Caco-2 (cell line): ENCODE measurements at regions not wholly inside any gene's neighbourhood (a gene's known extent, or its start where the extent isn't known, plus 50 kb on each side); places are given as distances from the start of the nearest gene placed in this dataset.

Experiments
- BruUV-seq: library from RNA; stranded (reverse); fragments of 400-500 nt; replicated peaks from 2 replicates; lab custom pipeline; 2021; lab: Mats Ljungman, UMichigan
- CTCF ChIA-PET: fragments of 300-600 bp; sonication (Branson Sonifier 250); formaldehyde crosslinking; loops from one replicate; lab custom pipeline; 2022; ENCODE audit warnings: antibody characterized with exemption; lab: Charles Lee
- POLR2A ChIA-PET: fragments of 300-600 bp; sonication (Branson Sonifier 250); formaldehyde crosslinking; loops from one replicate; lab custom pipeline; 2022; ENCODE audit warnings: antibody characterized with exemption; lab: Charles Lee
- DNase-seq, 2 experiments: peaks; one replicate each; pipeline versions ENCODE4 v3.0.0 to v3.0.0-alpha.2; 2020 to 2022
- H3K27me3 ChIP-seq: replicated peaks from 2 replicates; pipeline ENCODE4 v1.6.0; 2011; ENCODE audit warnings: low read length; ENCODE audit not compliant: control insufficient read depth, insufficient read depth
- H3K36me3 ChIP-seq: 2 replicates; pipeline ENCODE4 v1.5.1; 2011; ENCODE audit warnings: low read length; ENCODE audit not compliant: control insufficient read depth, insufficient read depth
- H3K4me1 ChIP-seq: fragments of 250-450 bp; sonication (Bioruptor Pico); 2 replicates; pipeline ENCODE4 v1.5.1; 2020; ENCODE audit warnings: mild to moderate bottlenecking
- H3K4me3 ChIP-seq: 2 replicates; pipeline ENCODE4 v1.5.1; 2011; ENCODE audit warnings: low read depth, mild to moderate bottlenecking, control low read depth, low read length
- H3K9me3 ChIP-seq: fragments of 250-450 bp; sonication (Bioruptor Pico); 2 replicates; pipeline ENCODE4 v1.5.1; 2020; ENCODE audit warnings: mild to moderate bottlenecking, moderate library complexity
- H3K27ac Mint-ChIP-seq: one replicate; pipeline ENCODE4 v1.8.0; 2022; ENCODE audit warnings: mixed read lengths; ENCODE audit not compliant: unreplicated experiment
- H3K27me3 Mint-ChIP-seq: one replicate; pipeline ENCODE4 v1.8.0; 2022; ENCODE audit warnings: mixed read lengths; ENCODE audit not compliant: insufficient read depth, unreplicated experiment
- H3K36me3 Mint-ChIP-seq: one replicate; pipeline ENCODE4 v1.8.0; 2022; ENCODE audit warnings: mild to moderate bottlenecking, mixed read lengths; ENCODE audit not compliant: insufficient read depth, unreplicated experiment
- H3K4me1 Mint-ChIP-seq: one replicate; pipeline ENCODE4 v1.8.0; 2022; ENCODE audit warnings: low read depth, mixed read lengths; ENCODE audit not compliant: unreplicated experiment
- H3K4me3 Mint-ChIP-seq: one replicate; pipeline ENCODE4 v1.8.0; 2022; ENCODE audit warnings: mild to moderate bottlenecking, moderate library complexity, mixed read lengths; ENCODE audit not compliant: unreplicated experiment
- H3K9me3 Mint-ChIP-seq: one replicate; pipeline ENCODE4 v1.8.0; 2022; ENCODE audit warnings: mixed read lengths; ENCODE audit not compliant: unreplicated experiment
- CTCF ChIP-seq, 2 experiments: fragments of 200-600 bp in 1 of 2; IDR thresholded peaks; 1 replicate in 1 of 2; 2 replicates in 1 of 2; pipeline versions ENCODE4 v1.5.1 to v1.8.0; 2011 to 2022; ENCODE audit warnings: antibody characterized with exemption in 1 of 2, control low read depth in 1 of 2, inconsistent platforms in 1 of 2, low read depth in 1 of 2, low read length in 1 of 2, mild to moderate bottlenecking in 1 of 2, moderate library complexity in 1 of 2; ENCODE audit not compliant: insufficient read depth in 1 of 2, severe bottlenecking in 1 of 2, unreplicated experiment in 1 of 2
- intact Hi-C: fragments of 100-400 bp; cut with micrococcal nuclease; formaldehyde crosslinking; loops from one replicate; pipeline ENCODE4 v1.10.0; 2022; ENCODE audit not compliant: unreplicated experiment

GRCh38 chr4:176482972-176483371 lies 163.2 kb downstream of the SPCS3 start:
- Mint-ChIP-seq H3K27me3 (peaks cover 3% of the 10 kb centered on the region), H3K4me3 (no peak overlapping the region), H3K36me3 (no peaks in the 10 kb centered on the region), H3K4me1 (no peaks in the 10 kb centered on the region), H3K27ac (no peak overlapping the region), H3K9me3 (no peaks in the 10 kb centered on the region)
- Histone ChIP-seq H3K36me3 (no peaks in the 10 kb centered on the region), H3K4me3 (no peak overlapping the region), H3K9me3 (no peaks in the 10 kb centered on the region), H3K27me3 (no peaks in the 10 kb centered on the region), H3K4me1 (no peaks in the 10 kb centered on the region)
- BruUV-seq: no TSS peak
- ChIA-PET CTCF (no interaction called here), POLR2A (no interaction called here)
- no peak for TF ChIP-seq CTCF (IDR thresholded peaks at IDR 0.05; ENCODE audit: insufficient read depth in 1 of 2, low read depth in 1 of 2, low read length in 1 of 2, severe bottlenecking in 1 of 2, unreplicated experiment in 1 of 2)
- intact Hi-C loops: no loop called here
- DNase-seq: no peak

- no peak for TF ChIP-seq CTCF (IDR thresholded peaks at IDR 0.05; ENCODE audit: insufficient read depth in 1 of 2, low read depth in 1 of 2, low read length in 1 of 2, severe bottlenecking in 1 of 2, unreplicated experiment in 1 of 2)
- H3K4me3 ChIP-seq: no peak overlapping the region
- H3K4me3 Mint-ChIP-seq: no peak overlapping the region
- CTCF ChIA-PET: no interaction called here
- H3K27ac Mint-ChIP-seq: no peak overlapping the region
- no peaks in the 10 kb centered on the region for H3K4me1 ChIP-seq
- no peak for DNase-seq
- H3K9me3 ChIP-seq: no peaks in the 10 kb centered on the region
- BruUV-seq: no TSS peak
- no peaks in the 10 kb centered on the region for H3K36me3 ChIP-seq
- intact Hi-C loops: no loop called here
- no peaks in the 10 kb centered on the region for H3K36me3 Mint-ChIP-seq
- H3K9me3 Mint-ChIP-seq: no peaks in the 10 kb centered on the region
- POLR2A ChIA-PET: no interaction called here
- H3K27me3 ChIP-seq: no peaks in the 10 kb centered on the region
- H3K4me1 Mint-ChIP-seq: no peaks in the 10 kb centered on the region
- peaks cover under 1% of the 10 kb centered on the region for H3K27me3 Mint-ChIP-seq
These were observed 164.7 kb downstream of the SPCS3 start for GRCh38 chr4:176484301-176484984.

- no TSS peak for BruUV-seq
- no peaks in the 10 kb centered on the region for H3K4me1 ChIP-seq
- ChIA-PET POLR2A (no interaction called here), CTCF (no interaction called here)
- DNase-seq: no peak
- H3K36me3 ChIP-seq: no peaks in the 10 kb centered on the region
- H3K9me3 ChIP-seq: no peaks in the 10 kb centered on the region
- Mint-ChIP-seq H3K27me3 (no peaks in the 10 kb centered on the region), H3K36me3 (no peaks in the 10 kb centered on the region), H3K9me3 (no peaks in the 10 kb centered on the region), H3K4me1 (no peaks in the 10 kb centered on the region), H3K27ac (no peak overlapping the region), H3K4me3 (no peak overlapping the region)
- H3K27me3 ChIP-seq: no peaks in the 10 kb centered on the region
- intact Hi-C loops: no loop called here
- H3K4me3 ChIP-seq: no peak overlapping the region
- TF ChIP-seq CTCF (IDR thresholded peaks at IDR 0.05; ENCODE audit: insufficient read depth in 1 of 2, low read depth in 1 of 2, low read length in 1 of 2, severe bottlenecking in 1 of 2, unreplicated experiment in 1 of 2): no peak
These were observed 169.2 kb downstream of the SPCS3 start for GRCh38 chr4:176489001-176489400.
